Effector memory CD8-positive, alpha-beta T cell (primary cell): ENCODE measurements at regions not wholly inside any gene's neighbourhood (a gene's known extent, or its start where the extent isn't known, plus 50 kb on each side); places are given as distances from the start of the nearest gene placed in this dataset.

Experiments
- ATAC-seq: fragments of 150-1000 bp; cut with Tn5 transposase; replicated peaks from 2 replicates; pipeline ENCODE4 v1.10.0; 2021; ENCODE audit warnings: mild to moderate bottlenecking, moderate library complexity
- DNase-seq, 3 experiments: peaks; one replicate each; pipeline ENCODE4 v3.0.0; 2021
- H3K27ac Mint-ChIP-seq, 2 donors: one replicate each; pipeline ENCODE4 v1.8.0; 2022; ENCODE audit warnings: mild to moderate bottlenecking in 2 of 2, mixed read lengths in 2 of 2, moderate library complexity in 2 of 2
- H3K27me3 Mint-ChIP-seq, 2 donors: one replicate each; pipeline ENCODE4 v1.8.0; 2022; ENCODE audit warnings: mixed read lengths in 2 of 2
- H3K36me3 Mint-ChIP-seq: one replicate; pipeline ENCODE4 v1.8.0; 2022; ENCODE audit warnings: mild to moderate bottlenecking, moderate library complexity, mixed read lengths; ENCODE audit not compliant: insufficient read depth
- H3K4me1 Mint-ChIP-seq, 2 donors: one replicate each; pipeline ENCODE4 v1.8.0; 2022; ENCODE audit warnings: low read depth in 2 of 2, mixed read lengths in 2 of 2
- H3K4me3 Mint-ChIP-seq, 2 donors: one replicate each; pipeline ENCODE4 v1.8.0; 2022; ENCODE audit warnings: mild to moderate bottlenecking in 2 of 2, mixed read lengths in 2 of 2, moderate library complexity in 2 of 2
- H3K9me3 Mint-ChIP-seq, 2 donors: one replicate each; pipeline ENCODE4 v1.8.0; 2022; ENCODE audit warnings: mixed read lengths in 2 of 2

DNA sequence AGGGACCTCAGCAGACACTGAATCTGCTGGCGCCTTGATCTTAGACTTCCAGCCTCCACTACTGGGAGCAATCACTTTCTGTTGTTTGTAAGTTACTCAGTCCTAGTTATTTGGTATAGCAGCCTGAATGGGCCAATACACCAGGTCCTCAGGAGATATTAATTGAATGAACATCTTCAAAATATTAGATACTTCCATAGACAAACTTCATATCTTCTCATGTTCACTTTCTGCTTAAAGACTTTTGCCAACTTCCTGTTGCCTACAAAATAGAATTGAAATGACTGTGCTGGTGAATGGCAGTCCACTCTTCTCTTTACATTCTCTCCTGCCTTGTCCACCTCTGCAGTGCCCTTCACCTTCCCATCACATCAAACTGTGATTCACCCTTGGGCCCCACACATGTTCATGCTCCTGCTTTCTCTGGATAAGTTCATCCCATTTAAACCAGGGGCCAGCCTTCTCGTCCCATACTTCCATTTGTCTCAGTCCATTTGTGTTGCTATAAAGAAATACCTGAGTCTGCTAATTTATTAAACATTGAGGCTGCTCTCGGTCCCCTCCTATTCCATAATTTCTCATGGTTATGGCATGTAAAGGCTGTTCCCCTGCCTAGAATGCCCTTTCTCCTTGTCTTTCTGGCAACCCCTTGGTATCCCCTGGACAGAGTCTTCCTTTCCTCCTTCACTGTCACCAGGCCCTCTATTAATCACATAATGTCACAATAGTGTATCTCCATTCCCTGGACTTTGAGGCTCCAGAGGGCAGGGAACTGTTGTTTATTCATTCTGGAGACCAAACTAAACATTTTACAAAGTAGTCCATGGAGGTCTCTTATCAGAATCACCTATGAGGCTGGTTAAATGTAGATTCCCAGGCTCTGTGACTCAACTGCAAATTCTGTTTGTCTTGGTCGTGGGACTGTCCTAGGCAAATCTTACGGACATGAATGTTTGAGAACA lies 148.3 kb upstream of the TMEM170B start:
- Mint-ChIP-seq H3K9me3 (peaks cover 0 to 2% of the 10 kb centered on the region in 2 donors), H3K4me1 (peaks cover 8 to 9% of the 10 kb centered on the region in 2 donors), H3K4me3 (no peak overlapping the region), H3K27ac (no peak overlapping the region), H3K36me3 (no peaks in the 10 kb centered on the region), H3K27me3 (peaks cover 0 to 9% of the 10 kb centered on the region in 2 donors)
- ATAC-seq (no peak), DNase-seq (no peak)

DNA sequence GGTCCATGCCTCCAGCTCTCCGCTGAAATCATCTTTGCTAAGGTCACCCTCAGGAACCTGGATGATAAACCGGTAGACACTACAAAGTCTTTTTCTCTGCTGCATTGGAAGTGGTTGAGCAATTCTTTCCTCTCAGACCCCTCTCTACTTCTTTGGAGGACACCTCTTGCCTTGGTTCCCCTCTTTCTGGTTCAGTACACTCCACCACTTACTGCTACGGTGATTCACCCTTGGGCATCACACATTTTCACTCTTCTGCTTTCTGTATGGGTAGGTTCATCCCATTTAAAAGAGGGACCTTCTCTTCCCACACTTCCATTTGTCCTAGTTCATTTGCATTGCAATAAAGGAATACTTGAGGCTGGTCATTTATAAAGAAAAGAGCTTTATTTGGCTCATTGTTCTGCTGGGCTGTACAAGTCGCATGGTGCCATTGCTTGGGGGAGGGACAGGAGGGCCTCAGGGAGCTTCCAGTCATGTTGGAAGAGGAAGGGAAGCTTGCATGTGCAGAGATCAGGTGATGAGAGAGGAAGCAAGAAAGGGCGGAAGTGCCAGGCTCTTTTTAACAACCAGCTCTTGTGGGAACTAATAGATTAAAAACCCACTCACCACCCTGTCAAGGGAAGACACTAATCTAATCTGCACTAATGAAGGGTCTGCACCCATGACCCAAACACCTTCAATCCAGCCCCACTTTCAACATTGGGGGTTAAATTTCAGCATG lies 149.7 kb upstream of the TMEM170B start:
- Mint-ChIP-seq H3K27ac (no peak overlapping the region), H3K4me3 (no peak overlapping the region)
- no peak for ATAC-seq

DNA sequence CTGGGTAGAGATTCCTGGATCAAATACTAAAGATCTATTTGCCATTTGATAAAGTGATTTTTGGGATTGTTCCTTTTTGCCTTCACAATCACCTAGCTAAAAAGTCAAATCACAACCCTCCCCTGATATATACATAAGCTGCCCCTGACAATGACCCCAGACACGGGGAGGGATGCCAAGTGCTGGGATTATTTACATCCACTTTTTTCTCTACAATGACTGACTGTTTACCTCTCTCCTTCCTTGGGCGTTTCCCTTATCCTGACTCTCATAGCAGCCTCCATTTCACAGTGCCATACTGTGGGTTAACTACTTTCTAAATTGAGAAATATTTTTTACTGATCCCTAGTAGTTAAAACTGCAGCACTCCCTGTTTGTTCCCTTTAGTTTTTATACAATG lies 150.8 kb upstream of the TMEM170B start:
- no peaks in the 10 kb centered on the region for H3K9me3 Mint-ChIP-seq
- no peaks in the 10 kb centered on the region for H3K27me3 Mint-ChIP-seq
- peak overlapping the region in 1 of 2 donors; percentile 59 for H3K27ac Mint-ChIP-seq
- H3K36me3 Mint-ChIP-seq: peaks cover 7% of the 10 kb centered on the region
- DNase-seq: no peak
- ATAC-seq: no peak
- H3K4me1 Mint-ChIP-seq: peaks cover 23 to 25% of the 10 kb centered on the region in 2 donors
- H3K4me3 Mint-ChIP-seq: peak overlapping the region in 1 of 2 donors; percentile 59

More for the DNA sequence above, 149.7 kb upstream of the TMEM170B start:
- peaks cover 12 to 13% of the 10 kb centered on the region in 2 donors for H3K4me1 Mint-ChIP-seq
- H3K36me3 Mint-ChIP-seq: no peaks in the 10 kb centered on the region
- peaks cover 0 to 2% of the 10 kb centered on the region in 2 donors for H3K9me3 Mint-ChIP-seq
- no peak for DNase-seq
- peaks cover 0 to 5% of the 10 kb centered on the region in 2 donors for H3K27me3 Mint-ChIP-seq

DNA sequence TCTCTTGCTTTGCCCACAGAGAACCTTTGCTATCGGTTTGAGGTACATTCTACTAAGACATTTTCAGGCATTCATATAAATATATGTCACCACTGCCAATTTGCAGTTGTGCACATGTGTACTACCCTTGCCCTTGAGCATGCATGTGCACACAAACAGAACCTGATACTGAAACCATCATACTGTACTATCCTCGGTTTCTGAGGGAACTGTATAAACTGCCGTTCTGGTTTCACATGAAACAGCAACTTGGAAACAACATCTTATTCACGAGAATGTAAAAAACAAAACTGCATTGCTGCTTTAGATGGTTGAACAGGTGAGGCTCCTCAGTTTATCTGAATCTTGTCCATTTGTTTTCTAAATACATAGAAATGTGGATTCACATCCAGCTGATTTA lies 151.2 kb upstream of the TMEM170B start:
- ATAC-seq (no peak), DNase-seq (no peak)
- Mint-ChIP-seq H3K4me1 (peaks cover 27 to 29% of the 10 kb centered on the region in 2 donors), H3K27me3 (no peaks in the 10 kb centered on the region), H3K27ac (peak overlapping the region in 1 of 2 donors; percentile 59), H3K4me3 (peak overlapping the region in 1 of 2 donors; percentile 59), H3K9me3 (no peaks in the 10 kb centered on the region), H3K36me3 (peaks cover 7% of the 10 kb centered on the region)

DNA sequence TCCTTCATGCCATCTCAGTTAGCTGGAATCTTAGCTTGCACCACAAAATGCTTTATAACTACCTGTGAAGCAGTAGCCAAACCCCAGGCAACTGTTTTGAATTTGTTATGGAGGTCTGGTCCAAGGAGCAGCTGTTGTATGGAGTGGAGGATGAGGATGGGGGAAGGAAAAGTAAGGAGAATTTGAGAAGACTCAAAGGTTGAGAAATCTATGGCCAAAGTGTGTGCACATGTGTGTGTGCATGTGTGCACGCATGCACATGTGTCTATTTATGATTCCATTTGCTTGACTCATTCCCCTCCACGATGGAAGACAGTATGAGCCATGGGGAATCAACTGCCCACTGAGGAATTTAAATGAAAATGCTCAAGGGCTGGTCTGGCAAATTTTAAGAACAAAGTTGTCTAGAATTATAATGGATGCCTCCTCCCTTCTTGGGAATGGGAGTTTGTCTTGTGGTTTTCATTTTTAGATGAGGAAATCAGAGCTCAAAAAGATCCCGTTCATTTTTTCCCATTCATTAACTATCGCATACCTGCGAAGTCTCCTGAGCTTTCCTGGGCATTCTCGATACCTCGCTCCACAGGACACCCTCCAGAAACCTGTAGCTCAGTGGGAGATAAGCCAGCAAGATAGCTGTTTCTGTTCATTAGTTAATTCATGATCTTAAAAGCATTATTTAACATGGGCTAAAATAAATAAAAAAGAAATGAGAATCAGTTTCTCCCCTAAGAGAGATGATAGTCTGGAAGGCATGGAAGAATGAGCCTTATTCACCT lies 152.3 kb upstream of the NEDD9 start:
- peak overlapping the region; percentile 33 to 36 for H3K27ac Mint-ChIP-seq
- no peaks in the 10 kb centered on the region for H3K9me3 Mint-ChIP-seq
- H3K4me1 Mint-ChIP-seq: peaks cover 42 to 45% of the 10 kb centered on the region in 2 donors
- no peaks in the 10 kb centered on the region for H3K27me3 Mint-ChIP-seq
- ATAC-seq: no peak
- DNase-seq: no peak
- no peak overlapping the region for H3K4me3 Mint-ChIP-seq
- H3K36me3 Mint-ChIP-seq: peaks cover 10% of the 10 kb centered on the region

DNA sequence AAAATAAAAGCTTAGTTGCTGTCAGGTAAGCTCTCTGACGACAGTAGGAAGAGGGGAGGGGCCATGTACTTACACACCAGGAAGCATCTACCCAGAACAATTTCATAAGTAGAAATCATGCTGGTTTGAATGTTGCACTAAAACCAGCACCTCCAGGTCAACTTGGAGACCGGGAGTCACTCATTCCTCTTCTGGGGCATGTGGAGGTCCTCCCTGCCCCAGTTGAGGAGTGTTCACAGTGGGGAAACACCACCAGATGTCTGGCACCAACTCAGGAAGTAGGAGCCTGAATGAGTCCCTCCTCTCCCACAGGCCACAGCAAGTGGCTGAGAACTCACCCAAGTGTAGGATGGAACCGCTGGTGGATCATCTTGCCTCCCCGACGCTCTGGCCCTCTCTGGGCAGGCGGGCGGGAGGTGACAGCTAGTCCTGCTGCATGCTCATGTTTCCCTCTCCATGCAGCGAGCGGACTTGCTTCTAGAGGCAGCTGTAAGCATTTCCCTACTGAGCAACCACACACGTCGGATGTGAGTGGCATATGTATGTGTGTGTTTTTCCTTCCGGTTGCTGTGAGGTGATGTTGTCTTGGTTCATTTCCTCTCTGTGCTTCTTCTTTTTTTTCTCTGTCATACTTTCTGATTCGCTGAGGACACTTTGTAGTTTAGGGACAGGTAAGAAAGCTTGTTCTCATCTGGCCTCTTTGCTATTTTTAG lies 149.5 kb upstream of the NEDD9 start:
- peaks cover 15% of the 10 kb centered on the region for H3K36me3 Mint-ChIP-seq
- H3K4me1 Mint-ChIP-seq: peaks cover 53 to 59% of the 10 kb centered on the region in 2 donors
- no peaks in the 10 kb centered on the region for H3K27me3 Mint-ChIP-seq
- DNase-seq: peak; percentile 64 to 72 (median 64)
- peak overlapping the region; percentile 95 to 96 for H3K27ac Mint-ChIP-seq
- H3K4me3 Mint-ChIP-seq: peak overlapping the region; percentile 95 to 96
- H3K9me3 Mint-ChIP-seq: no peaks in the 10 kb centered on the region
- ATAC-seq: peak; percentile 91

DNA sequence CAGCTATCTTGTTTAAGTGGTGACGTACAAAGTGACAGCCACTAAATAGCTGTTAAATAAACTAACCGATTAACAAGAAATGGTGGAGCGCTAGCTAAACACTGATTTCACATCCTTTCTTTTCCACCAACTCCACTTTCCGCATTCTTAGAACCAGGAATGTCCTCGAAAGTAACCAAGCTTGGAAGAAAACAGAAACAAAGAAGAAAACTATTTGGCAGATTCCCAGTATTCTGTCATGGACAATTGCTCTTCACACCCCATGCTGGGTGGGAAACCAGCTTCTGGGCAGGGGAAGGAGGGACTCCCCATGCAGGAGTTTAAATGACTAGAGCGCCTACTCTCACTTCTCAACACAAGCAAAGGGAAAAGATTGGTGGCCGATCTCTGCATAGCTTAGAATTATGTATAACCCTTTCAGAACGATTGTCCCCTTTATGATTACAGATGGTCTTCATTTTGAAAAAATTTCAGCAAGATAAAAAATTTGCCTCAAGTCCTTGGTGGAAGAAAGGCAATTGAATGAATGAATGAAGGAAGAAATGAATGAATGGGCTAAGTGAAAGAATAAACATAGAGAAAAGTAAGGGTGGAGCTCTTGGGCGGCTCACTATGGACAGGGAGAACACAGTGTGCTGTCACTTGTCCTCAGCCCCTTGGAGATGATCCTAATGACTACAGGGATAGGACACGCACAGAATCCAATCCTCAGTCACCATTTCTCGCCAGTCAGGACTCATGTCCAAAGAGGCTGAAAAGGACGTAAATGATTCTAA lies 148.7 kb upstream of the NEDD9 start:
- Mint-ChIP-seq H3K27ac (peak overlapping the region; percentile 95 to 96), H3K4me1 (peaks cover 50 to 62% of the 10 kb centered on the region in 2 donors), H3K9me3 (no peaks in the 10 kb centered on the region), H3K27me3 (no peaks in the 10 kb centered on the region), H3K4me3 (peak overlapping the region; percentile 95 to 96), H3K36me3 (peaks cover 18% of the 10 kb centered on the region)
- DNase-seq (no peak), ATAC-seq (no peak)

DNA sequence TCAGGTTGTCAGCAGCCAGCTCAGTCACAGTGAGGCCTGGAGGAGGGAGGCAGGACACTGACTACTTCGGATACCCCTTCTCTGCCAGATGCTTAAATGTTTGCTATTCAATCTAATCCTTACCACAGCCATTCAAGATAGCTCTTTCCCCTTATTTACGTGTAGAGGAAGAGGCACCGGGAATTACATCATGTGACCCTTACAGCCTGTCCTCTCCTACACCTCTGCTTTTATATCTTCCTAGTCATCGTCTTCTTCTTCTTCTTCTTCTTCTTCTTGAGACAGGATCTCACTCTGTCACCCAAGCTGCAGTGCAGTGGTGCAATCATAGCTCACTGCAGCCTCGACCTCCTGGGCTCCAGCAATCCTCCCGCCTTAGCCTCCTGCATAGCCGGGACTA lies 148.1 kb upstream of the NEDD9 start:
- peak overlapping the region; percentile 95 to 96 for H3K4me3 Mint-ChIP-seq
- DNase-seq (no peak), ATAC-seq (no peak)
- H3K36me3 Mint-ChIP-seq: peaks cover 23% of the 10 kb centered on the region
- no peaks in the 10 kb centered on the region for H3K9me3 Mint-ChIP-seq
- peaks cover 53 to 67% of the 10 kb centered on the region in 2 donors for H3K4me1 Mint-ChIP-seq
- H3K27me3 Mint-ChIP-seq: no peaks in the 10 kb centered on the region
- peak overlapping the region in 1 of 2 donors; percentile 95 for H3K27ac Mint-ChIP-seq

DNA sequence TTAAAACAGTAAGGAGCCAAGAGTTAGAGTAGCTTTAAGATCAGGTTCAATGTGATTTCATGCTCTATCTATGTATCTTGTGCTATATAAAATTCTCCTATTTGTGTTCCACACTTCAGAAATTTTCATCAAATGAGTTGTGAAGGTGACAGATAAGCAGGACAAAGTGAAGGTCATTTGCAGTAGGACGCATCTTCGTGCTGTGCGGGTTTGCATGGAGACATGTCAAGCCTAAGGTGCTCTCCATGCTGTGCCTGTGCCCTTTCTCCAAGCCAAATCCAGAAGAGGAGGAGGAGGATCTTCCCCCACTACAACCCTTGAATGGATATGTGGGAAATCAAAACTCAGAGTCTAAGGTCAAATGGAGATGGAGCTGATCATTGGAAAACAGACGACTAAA lies 147.3 kb upstream of the NEDD9 start:
- H3K27ac Mint-ChIP-seq: peak overlapping the region; percentile 57 to 95
- H3K27me3 Mint-ChIP-seq: no peaks in the 10 kb centered on the region
- no peaks in the 10 kb centered on the region for H3K9me3 Mint-ChIP-seq
- DNase-seq (no peak), ATAC-seq (no peak)
- peak overlapping the region; percentile 95 to 96 for H3K4me3 Mint-ChIP-seq
- peaks cover 56 to 70% of the 10 kb centered on the region in 2 donors for H3K4me1 Mint-ChIP-seq
- peaks cover 24% of the 10 kb centered on the region for H3K36me3 Mint-ChIP-seq

DNA sequence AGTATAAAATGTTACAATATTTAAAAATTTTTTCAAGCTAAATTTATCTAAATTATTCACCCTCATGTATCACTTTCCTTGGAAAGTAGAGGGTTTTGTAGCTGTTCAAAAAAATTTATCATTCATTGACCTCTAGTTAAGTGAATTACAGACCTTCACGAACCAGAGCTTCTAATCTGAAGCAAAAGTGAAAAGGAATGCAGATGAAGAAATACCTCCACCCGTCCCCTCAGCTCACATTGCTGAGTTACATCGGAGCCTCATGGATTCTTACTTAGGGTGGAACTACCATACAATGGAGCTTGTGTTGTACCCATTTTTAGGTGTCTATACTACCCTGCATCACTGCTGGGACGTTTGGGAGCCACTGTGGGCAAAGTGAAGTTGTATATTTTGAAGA lies 146.2 kb upstream of the NEDD9 start:
- Mint-ChIP-seq H3K27me3 (no peaks in the 10 kb centered on the region), H3K4me3 (no peak overlapping the region), H3K27ac (peak overlapping the region in 1 of 2 donors; percentile 53), H3K9me3 (no peaks in the 10 kb centered on the region), H3K4me1 (peaks cover 62 to 79% of the 10 kb centered on the region in 2 donors), H3K36me3 (peaks cover 27% of the 10 kb centered on the region)
- no peak for DNase-seq
- ATAC-seq: no peak

DNA sequence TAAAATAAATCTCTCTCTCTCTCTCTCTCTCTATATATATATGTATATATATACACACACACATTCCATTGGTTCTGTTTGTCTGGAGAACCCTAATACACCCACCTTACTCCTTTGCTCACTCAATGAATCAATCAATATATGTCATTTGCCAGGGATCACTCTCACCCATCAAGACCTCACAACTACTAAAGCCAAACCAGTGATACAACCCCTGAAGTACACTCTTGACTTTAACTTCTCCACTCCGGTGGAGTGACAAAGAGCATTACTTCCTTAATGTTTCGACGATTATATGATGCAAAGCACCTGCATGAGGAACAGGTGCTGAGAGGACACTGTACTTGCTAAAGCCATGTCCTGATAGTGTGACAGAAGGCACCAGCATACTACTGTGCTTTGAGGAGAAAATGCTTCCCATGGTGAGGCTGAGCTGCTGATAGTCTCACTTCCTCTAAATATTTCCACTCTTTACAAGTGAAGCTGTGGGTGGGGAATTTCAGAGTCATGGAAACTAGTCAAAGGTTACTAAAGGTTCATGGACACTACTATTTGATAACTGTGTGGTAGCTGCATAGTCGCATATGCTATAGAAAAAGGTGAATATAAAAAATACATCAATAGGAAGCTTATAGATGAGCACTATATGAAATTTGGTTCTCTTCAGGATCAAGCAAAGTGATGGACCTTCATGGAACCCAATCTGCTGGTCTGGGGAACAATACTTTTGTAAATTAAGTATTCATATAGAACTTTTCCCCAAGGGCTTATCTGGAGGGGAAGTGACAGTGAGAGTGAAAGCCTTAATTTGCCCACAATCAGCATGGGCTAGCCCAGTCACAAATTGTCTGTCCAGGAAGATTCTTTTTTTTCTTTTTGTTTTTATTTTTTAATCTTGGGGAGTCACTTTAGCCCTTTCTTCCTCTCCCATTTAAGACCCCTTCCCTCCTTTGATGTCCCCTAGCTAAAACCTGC lies 141.9 kb upstream of the NEDD9 start:
- H3K36me3 Mint-ChIP-seq: peaks cover 20% of the 10 kb centered on the region
- H3K27me3 Mint-ChIP-seq: no peaks in the 10 kb centered on the region
- peak overlapping the region in 1 of 2 donors; percentile 36 for H3K27ac Mint-ChIP-seq
- no peak overlapping the region for H3K4me3 Mint-ChIP-seq
- H3K9me3 Mint-ChIP-seq: no peaks in the 10 kb centered on the region
- peaks cover 44 to 67% of the 10 kb centered on the region in 2 donors for H3K4me1 Mint-ChIP-seq
- peak; percentile 56 for ATAC-seq
- DNase-seq: no peak
